OCI-LY1 (cell line): ENCODE measurements at regions not wholly inside any gene's neighbourhood (a gene's known extent, or its start where the extent isn't known, plus 50 kb on each side); places are given as distances from the start of the nearest gene placed in this dataset.

Source experiments
- CTCF ChIP-seq: fragments of 200-600 bp; sonication (generic), shearing (Covaris generic); IDR thresholded peaks from 2 replicates; pipeline ENCODE4 v1.5.1; 2017; ENCODE audit warnings: mild to moderate bottlenecking, antibody characterized with exemption, low read length, moderate library complexity, mixed read lengths
- EZH2 ChIP-seq: fragments of 200-600 bp; sonication (generic), shearing (Covaris generic); IDR thresholded peaks from 2 replicates; pipeline ENCODE4 v1.8.0; 2017; ENCODE audit warnings: borderline replicate concordance, mixed run types, mild to moderate bottlenecking, antibody characterized with exemption, low read length, moderate library complexity, mixed read lengths

- TF ChIP-seq CTCF, result 0 out of 2 replicates have a peak, but pooled peaks have one; percentile 16
- no peak for TF ChIP-seq EZH2
Measured at GRCh38 chr4:187175197-187175596, 451.5 kb upstream of the FAT1 start.
